Thymus (tissue), 11 donors: ENCODE measurements at regions not wholly inside any gene's neighbourhood (a gene's known extent, or its start where the extent isn't known, plus 50 kb on each side); places are given as distances from the start of the nearest gene placed in this dataset.

Source experiments
- DNase-seq, 9 donors: peaks; one replicate each; pipeline ENCODE4 v3.0.0-alpha.2; 2013; ENCODE audit warnings: low spot score in 9 of 9, low read depth in 6 of 9, missing footprints in 1 of 9
- H3K27ac ChIP-seq, 2 donors: one replicate each; pipeline ENCODE4 v1.5.1; 2013; ENCODE audit warnings: control low read depth in 1 of 2, low read depth in 1 of 2, low read length in 1 of 2, mild to moderate bottlenecking in 1 of 2, moderate library complexity in 1 of 2
- H3K27me3 ChIP-seq, 2 donors: one replicate each; pipeline ENCODE4 v1.5.1; 2013; ENCODE audit warnings: low read length in 1 of 2; ENCODE audit not compliant: control insufficient read depth in 2 of 2, insufficient read depth in 1 of 2
- H3K36me3 ChIP-seq, 2 donors: one replicate each; pipeline ENCODE4 v1.5.1; 2013; ENCODE audit warnings: low read length in 1 of 2, mild to moderate bottlenecking in 1 of 2, moderate library complexity in 1 of 2; ENCODE audit not compliant: control insufficient read depth in 2 of 2, insufficient read depth in 2 of 2
- H3K4me1 ChIP-seq, 2 donors: one replicate each; pipeline ENCODE4 v1.5.1; 2013; ENCODE audit warnings: low read length in 2 of 2; ENCODE audit not compliant: control insufficient read depth in 2 of 2, insufficient read depth in 2 of 2
- H3K4me3 ChIP-seq, 2 donors: one replicate each; pipeline ENCODE4 v1.5.1; 2013; ENCODE audit warnings: low read length in 2 of 2, control low read depth in 1 of 2, mild to moderate bottlenecking in 1 of 2
- H3K9me3 ChIP-seq, 2 donors: one replicate each; pipeline ENCODE4 v1.5.1; 2013; ENCODE audit warnings: low read length in 1 of 2, mild to moderate bottlenecking in 1 of 2; ENCODE audit not compliant: control insufficient read depth in 2 of 2, insufficient read depth in 1 of 2
- WGBS: extraction: QIAGEN DNeasy Blood & Tissue Kit; methylation state at CpG from one replicate; pipeline ENCODE4 v1.1.7; 2013; 5-methylcytosine and 5-hydroxymethylcytosine counted together
- donor health status: healthy.

DNA sequence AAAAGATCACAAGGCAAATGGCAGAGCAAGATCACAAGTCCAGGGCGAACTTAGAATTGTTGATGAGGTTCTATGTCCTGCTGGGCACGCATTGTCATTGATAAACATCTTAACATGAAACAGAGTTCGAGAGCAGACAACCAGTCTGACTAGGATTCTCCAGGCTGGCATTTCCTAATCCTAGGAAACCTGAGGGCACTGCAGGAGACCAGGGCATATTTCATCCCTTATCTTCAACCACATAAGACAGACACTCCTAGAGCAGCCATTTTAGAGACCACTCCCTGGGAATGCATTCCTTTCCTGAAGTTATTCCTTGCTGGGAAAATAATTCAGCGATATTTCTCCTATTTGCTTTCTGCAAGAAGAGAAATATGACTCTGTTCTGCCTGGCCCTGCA, 1199.9 kb downstream of the SI start:
- Histone ChIP-seq H3K27ac (no peak overlapping the region), H3K27me3 (no peaks in the 10 kb centered on the region), H3K4me3 (no peak overlapping the region), H3K36me3 (no peaks in the 10 kb centered on the region), H3K4me1 (no peaks in the 10 kb centered on the region), H3K9me3 (peaks cover 0 to 4% of the 10 kb centered on the region in 2 donors)
- no peak for DNase-seq
- 84% methylated on average over 4 of the region's 4 CpGs for WGBS

DNA sequence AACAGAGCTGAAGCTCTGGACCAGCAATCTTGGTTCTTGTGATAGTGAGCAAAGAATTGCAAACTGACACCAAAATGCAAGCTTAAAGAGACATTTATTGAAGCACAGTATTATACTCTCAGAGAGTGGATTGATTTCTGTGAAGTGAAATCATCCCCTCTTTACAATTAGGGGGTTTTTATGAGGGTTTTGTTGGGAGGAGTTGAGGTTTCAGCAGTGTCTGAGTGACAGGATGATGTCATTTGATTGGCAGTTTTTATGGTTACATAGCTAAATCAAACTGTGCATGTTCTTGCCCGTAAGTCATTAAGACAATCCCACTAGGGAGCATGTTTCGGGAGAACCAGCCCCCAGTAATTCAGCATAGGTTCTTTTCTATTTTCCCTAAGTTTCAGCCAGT, 1200.5 kb downstream of the SI start:
- WGBS = 94% methylated on average over 2 of the region's 2 CpGs
- Histone ChIP-seq H3K27me3 (no peaks in the 10 kb centered on the region), H3K27ac (no peak overlapping the region), H3K36me3 (no peaks in the 10 kb centered on the region), H3K9me3 (peaks cover 0 to 4% of the 10 kb centered on the region in 2 donors), H3K4me3 (no peak overlapping the region), H3K4me1 (no peaks in the 10 kb centered on the region)
- DNase-seq = no peak

DNA sequence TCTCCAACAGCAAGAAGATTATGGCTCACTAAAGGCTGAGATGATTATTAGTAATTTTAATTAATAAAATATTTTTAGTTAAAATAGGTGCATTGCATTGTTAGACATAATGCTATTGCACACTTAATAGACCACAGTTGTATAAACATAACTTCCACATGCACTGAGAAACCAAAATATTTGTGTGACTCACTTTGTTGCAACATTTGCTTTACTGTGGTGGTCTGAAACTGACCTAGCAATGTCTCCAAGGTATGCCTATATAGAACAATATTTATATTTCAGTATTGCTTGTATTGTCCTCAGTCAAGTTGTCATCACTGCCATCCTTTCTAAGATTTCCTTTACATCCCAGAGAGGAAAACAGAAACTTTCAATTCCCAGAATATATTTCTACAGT, 1215.2 kb downstream of the SI start:
- H3K4me1 ChIP-seq = no peaks in the 10 kb centered on the region
- H3K27me3 ChIP-seq = no peaks in the 10 kb centered on the region

DNA sequence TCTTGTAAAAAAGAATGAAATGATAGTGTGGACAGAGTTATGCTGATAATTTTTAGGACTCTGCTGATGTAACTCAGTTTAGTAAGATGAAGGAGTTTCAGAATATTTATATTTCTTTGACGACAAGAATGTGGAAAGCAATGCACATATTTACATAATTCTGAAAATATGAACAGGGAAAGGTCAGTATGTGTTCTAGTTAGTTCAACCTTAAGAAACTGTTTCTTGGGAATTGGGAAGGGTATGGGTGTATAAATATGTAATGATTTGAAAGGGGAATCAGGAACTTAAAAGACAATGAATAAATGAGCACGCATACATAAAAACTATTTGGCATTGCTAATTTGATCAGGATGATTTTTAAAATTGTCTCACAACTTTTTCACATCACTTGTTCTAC, 1226.1 kb downstream of the SI start:
- no peak overlapping the region for H3K4me3 ChIP-seq
- no peaks in the 10 kb centered on the region for H3K36me3 ChIP-seq
- no peaks in the 10 kb centered on the region for H3K4me1 ChIP-seq
- H3K9me3 ChIP-seq = no peaks in the 10 kb centered on the region
- no peak overlapping the region for H3K27ac ChIP-seq
- WGBS = 97% methylated on average over 2 of the region's 2 CpGs
- no peak for DNase-seq
- no peaks in the 10 kb centered on the region for H3K27me3 ChIP-seq

More for the DNA sequence above, 1215.2 kb downstream of the SI start:
- Histone ChIP-seq H3K36me3 (no peaks in the 10 kb centered on the region), H3K4me3 (no peak overlapping the region), H3K27ac (no peak overlapping the region), H3K9me3 (no peaks in the 10 kb centered on the region)
- DNase-seq = no peak

DNA sequence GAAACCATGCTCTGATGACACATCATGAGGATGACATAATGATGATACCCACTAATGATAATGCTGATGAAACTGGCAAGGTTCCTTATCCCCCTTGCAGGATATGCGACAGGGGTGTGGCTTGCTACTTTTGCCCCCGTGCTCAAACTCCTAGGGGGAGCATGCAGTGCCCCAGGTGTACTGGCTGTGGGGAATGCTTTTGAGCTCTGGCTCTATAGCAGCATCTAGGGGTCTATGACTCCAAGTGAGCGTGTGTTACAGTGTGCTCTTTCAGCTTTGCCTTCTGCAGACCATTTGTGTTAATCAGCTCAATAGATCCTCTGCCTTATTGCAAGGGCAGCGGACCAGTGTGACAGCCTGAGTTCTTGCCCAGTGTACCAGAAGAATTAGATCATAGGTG, 1239.5 kb downstream of the SI start:
- WGBS = 78% methylated on average over 4 of the region's 4 CpGs
- no peak overlapping the region for H3K4me3 ChIP-seq
- H3K27ac ChIP-seq = no peak overlapping the region
- no peaks in the 10 kb centered on the region for H3K36me3 ChIP-seq
- H3K27me3 ChIP-seq = no peaks in the 10 kb centered on the region
- no peak for DNase-seq
- H3K9me3 ChIP-seq = peaks cover 0 to 7% of the 10 kb centered on the region in 2 donors
- no peaks in the 10 kb centered on the region for H3K4me1 ChIP-seq

DNA sequence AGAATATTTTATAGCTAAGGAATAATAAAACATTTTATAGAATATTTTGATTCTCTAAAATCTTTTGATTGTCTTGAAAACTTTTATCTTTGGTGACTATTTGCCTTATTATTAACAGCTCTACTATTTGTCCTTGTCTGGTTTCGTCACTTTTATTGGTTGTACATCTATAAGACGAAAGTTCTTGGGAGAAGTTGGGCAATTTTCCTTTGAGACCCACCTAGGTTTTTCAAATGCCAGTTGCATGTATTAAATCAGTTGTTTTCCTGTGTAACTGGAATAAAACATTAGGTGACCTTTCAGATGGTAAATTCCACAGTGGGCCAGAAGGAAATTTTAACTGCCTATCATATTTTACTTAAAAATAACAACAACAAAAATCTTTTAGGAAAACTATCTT, 1245.7 kb downstream of the SI start:
- H3K27me3 ChIP-seq = no peaks in the 10 kb centered on the region
- DNase-seq = no peak
- no peak overlapping the region for H3K27ac ChIP-seq
- no peak overlapping the region for H3K4me3 ChIP-seq
- peaks cover 0 to 1% of the 10 kb centered on the region in 2 donors for H3K9me3 ChIP-seq
- no peaks in the 10 kb centered on the region for H3K4me1 ChIP-seq
- no peaks in the 10 kb centered on the region for H3K36me3 ChIP-seq
- 91% methylated on average over 2 of the region's 2 CpGs for WGBS

DNA sequence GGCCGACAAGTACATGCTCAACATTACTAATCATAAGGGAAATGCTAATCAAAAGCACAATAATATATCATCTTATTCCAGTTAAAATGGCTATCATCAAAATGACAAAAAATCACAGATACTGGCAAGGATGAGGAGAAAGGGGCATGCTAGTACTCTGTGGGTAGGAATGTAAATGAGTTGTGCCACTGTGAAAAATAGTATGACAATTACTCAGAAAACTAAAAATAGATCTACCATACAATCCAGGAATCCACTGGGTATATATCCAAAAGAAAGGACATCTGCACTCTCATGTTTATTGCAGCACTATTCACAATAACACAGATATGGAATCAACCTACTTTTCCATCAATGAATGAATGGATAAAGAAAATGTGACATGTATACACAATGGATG, 1256.5 kb downstream of the SI start:
- DNase-seq = no peak
- Histone ChIP-seq H3K27ac (no peak overlapping the region), H3K4me1 (no peaks in the 10 kb centered on the region), H3K36me3 (no peaks in the 10 kb centered on the region), H3K9me3 (no peaks in the 10 kb centered on the region), H3K27me3 (no peaks in the 10 kb centered on the region), H3K4me3 (no peak overlapping the region)
- WGBS = 94% methylated on average over 1 of the region's 1 CpG

DNA sequence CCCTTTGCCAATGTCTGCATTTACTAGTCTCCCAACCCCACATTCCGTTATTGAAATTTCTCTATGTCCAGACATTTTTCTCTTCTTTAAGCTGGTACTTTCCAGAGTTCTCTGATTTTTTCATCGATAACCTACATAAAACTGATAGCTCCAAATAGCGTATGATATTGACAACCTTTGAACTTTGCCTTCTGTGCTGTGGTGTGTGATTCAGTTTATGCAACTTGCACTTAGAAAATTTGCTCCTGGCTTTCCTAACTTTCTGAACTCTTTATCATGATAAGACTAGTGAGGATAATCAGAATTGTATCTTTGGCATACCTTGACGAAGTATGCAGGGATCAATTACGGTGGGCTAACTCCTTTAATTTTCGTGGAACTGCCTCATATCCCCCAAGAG, 1261.3 kb downstream of the SI start:
- Histone ChIP-seq H3K9me3 (no peaks in the 10 kb centered on the region), H3K27ac (no peak overlapping the region)
- WGBS = 86% methylated on average over 6 of the region's 6 CpGs

DNA sequence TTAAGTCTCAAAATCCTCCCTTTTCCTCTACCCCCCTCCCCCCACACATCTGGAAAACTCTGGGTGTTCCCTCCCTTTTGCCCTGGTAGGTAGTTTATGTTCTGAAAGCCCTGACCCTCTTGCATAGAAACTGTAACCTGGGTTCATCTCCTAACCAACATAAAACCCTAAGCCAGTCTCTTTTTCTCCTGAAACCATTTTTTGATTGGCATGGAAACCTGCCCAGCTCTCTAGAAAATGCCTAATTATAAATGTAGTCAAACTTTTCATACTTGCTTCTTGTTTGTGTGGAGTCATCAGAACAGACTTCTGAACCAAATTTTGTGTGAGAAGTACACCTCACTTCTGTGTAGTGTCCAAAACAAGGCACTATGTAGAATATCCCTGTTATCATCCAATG, 1264.4 kb downstream of the SI start:
- Histone ChIP-seq H3K27ac (no peak overlapping the region), H3K27me3 (no peaks in the 10 kb centered on the region), H3K36me3 (no peaks in the 10 kb centered on the region), H3K4me1 (no peaks in the 10 kb centered on the region), H3K9me3 (no peaks in the 10 kb centered on the region), H3K4me3 (no peak overlapping the region)
- no peak for DNase-seq

More for the DNA sequence above, 1261.3 kb downstream of the SI start:
- Histone ChIP-seq H3K4me1 (no peaks in the 10 kb centered on the region), H3K36me3 (no peaks in the 10 kb centered on the region), H3K27me3 (no peaks in the 10 kb centered on the region), H3K4me3 (no peak overlapping the region)
- no peak for DNase-seq

DNA sequence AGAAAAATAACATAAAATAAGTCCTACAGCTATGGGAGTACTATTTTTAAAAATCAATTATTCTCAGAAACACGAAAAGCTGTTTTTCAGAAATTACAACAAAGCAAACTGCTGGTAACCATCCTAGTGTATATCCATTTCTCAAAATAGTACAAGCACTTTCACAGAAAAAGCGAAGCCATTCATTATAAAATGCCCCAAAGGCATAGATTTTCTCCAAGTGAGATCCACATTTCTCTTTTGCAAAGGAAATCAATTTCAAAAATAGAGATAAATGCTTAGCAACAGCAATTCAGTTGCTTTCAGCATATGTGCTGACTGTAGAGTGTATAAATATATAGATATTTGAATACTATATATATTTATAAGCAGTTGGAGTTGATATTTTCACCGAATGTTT, 1266.3 kb downstream of the SI start:
- H3K4me3 ChIP-seq = no peak overlapping the region
- no peak for DNase-seq
- no peaks in the 10 kb centered on the region for H3K9me3 ChIP-seq
- 86% methylated on average over 3 of the region's 3 CpGs for WGBS
- H3K27ac ChIP-seq = no peak overlapping the region
- no peaks in the 10 kb centered on the region for H3K27me3 ChIP-seq
- no peaks in the 10 kb centered on the region for H3K4me1 ChIP-seq
- H3K36me3 ChIP-seq = no peaks in the 10 kb centered on the region
